ENCODE measurements at regions not wholly inside any gene's neighbourhood (a gene's known extent, or its start where the extent isn't known, plus 50 kb on each side); places are given as distances from the start of the nearest gene placed in this dataset.

GRCh38 chr2:239905884-239906654 lies 119.1 kb downstream of the NDUFA10 start:
- DNase-seq = no peak

DNA sequence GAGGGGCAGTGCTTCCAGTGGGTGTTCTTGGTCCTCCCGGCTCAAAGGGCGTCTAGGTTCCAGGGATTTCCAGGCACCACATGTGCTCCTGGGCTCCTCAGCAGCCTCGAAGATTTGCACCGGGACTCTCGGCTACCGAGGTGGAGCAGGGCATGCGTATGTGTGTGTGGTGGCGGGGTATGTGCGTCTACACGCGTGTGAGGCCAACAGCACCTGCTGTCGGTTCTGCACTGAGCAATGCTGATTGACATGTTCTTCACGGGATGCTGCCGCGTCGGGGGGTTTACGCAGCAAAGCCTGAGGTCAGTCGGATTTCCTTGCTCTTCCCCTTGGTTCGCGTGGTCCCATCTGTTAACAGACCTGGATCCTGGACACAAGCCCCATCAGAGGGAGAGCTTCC lies 119.8 kb downstream of the NDUFA10 start:
- no peak for DNase-seq

- DNase-seq = no peak
Observed at GRCh38 chr2:239904496-239904895, 120.6 kb downstream of the NDUFA10 start.

DNA sequence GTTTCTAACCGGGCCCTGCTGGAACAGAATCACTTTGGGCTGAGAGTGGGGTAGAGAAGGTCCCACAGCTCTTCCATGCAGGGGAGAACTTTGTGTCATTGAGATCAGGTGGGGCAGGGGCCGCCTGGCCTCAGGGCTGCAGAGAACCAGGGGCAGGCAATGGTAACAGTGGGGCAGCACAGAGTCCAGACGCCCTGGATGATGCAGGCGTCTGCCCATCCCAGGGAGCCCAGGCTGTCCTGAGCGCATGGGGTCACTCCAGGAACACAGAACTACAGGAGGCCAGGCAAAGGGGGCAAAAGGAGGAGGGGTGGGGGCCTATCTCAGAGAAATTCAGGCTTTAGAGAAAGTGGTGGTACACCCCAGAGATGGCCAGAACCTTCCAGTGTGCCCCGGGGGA lies 121.3 kb downstream of the NDUFA10 start:
- DNase-seq = no peak

DNA sequence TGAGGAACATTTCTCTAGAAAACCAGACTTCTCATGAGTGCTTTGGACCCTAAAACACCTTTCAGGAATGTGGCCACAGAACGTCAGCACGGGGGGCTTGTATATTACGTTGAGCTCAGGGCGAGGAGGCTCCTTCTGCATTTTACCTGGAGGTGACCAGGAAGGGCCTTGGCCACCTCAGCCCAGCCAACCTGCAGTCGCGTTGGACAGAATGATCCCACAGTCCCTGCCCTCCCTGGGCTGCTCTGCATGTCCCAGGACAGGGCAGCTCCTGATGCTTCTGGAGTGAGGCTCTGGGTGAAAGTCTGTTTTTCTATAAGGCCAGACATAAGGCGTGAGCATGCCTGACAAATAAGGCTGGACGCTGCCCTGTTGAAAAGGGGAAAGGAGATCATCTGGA lies 121.9 kb downstream of the NDUFA10 start:
- no peak for DNase-seq

DNA sequence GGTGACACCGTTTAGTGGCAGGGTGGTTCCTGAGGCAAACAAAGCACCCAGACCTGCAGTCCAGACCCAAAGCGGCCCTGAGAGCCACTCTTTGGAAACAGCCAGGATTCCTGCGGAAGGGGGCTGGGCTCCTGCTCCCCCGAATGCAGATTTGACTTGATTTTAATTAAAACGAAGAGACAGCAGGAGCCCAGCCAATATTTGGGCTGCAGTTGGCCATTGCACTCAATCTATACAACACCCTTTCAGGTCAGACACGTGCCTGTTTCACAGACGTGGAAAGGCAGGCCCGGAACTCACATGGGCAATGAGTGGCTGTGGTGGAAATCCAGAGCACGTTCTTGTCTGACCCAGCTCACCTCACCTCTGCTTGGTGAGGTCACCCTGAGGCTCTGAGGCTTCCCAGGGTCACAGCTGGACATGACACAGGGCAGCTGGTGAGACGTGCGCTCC lies 122.4 kb downstream of the NDUFA10 start:
- DNase-seq = no peak

- no peak for DNase-seq
Observed at GRCh38 chr2:239898292-239898925, 126.7 kb downstream of the NDUFA10 start.

- no peak for DNase-seq
Observed at GRCh38 chr2:239897596-239898235, 127.4 kb downstream of the NDUFA10 start.

DNA sequence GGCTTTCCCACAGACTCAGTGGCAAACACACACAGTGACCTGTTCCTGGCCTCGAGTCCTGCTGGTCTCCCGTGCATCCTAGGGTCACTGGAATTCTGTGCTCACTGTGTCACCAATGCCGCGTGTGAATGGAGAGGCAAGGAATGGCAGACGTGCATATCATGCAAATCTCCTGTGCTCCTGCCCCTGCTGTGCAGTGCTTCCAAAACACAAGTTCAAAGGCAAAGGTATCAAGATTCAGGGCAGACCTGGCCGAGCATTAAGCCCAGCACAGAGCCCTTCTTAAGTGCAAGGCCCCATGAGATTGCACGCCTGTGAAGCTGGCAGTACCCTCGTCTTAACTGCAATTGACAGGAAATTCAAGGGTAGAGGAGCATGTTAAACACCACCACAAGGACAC lies 129.1 kb downstream of the NDUFA10 start:
- no peak for DNase-seq

DNA sequence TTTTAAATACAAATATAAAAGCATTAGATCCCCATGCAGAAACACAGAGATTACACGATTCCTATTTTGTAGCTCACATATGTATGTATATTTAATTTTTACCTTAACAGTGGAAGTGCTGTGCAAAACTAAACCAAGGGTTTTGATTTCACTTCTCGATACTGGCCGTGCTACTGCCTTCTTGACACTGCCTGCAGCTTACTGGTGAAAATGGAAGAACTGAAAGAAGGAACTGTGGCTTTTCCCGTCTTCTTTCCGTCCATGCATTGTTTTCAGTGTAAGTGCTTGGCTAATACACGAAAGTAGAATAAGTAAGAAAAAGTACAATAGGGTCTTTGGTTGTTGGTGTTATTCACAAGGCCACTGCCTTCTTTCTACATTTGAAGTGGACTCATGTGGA lies 129.5 kb downstream of the NDUFA10 start:
- DNase-seq = no peak

GRCh38 chr2:239895116-239895515 lies 130.0 kb downstream of the NDUFA10 start:
- DNase-seq = no peak

GRCh38 chr2:239894276-239894675 lies 130.9 kb downstream of the NDUFA10 start:
- DNase-seq = no peak

GRCh38 chr2:239893236-239893515 lies 132.0 kb downstream of the NDUFA10 start:
- DNase-seq = peak; percentile 4

DNA sequence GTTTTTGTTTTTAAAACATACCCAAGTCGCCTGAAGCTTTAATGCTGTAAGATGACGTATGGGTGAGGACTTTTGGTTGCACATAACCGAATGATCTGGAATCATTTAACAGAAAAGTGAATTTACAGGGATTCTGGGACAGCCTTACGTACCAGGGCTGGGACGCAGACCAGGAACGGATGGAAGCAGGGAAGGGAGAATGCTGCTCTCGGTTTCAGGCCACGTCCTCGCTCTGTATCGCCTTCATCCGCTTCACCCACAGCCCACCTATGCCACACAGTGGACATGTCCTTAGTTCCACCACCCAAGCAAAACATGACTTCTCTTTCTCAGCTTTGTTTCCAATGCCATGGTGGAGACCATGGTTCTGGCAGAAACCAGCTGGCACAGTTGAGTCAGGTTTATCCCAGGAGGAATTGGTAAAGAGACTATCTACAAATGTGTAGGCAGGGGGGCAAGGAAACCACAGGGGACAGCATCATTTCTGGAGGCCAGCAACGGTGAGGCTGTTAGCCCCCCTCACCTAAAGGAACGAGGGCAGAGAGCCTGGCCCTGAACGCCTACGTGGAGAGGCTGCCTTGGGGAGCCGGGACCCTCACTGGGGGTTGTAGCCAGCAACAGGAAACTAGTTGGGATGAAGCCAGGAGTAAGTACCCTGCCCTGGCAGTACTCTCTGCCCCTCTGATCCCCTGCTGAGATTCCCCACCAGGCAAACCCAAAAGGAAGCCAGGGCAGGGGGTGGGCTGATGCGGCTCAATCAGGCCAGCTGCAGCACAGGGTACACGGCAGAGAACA lies 132.5 kb downstream of the NDUFA10 start:
- no peak for DNase-seq

DNA sequence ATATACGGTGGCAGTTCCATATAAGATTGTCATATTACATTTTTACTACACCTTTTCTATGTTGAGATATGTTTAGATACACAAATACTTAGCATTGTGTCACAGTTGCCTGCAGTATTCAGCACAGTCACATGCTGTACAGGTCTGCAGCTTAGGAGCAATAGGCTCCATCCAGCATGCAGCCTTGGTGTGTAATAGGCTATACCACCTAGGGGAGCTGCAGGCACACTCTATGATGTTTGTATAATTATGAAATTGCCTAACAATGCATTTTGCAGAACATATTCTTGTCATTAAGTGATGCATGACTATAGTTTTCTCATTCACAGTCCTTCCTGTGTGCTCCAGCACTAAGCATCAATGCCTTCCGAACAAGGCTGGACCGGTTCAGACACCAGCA lies 133.4 kb downstream of the NDUFA10 start:
- no peak for DNase-seq

DNA sequence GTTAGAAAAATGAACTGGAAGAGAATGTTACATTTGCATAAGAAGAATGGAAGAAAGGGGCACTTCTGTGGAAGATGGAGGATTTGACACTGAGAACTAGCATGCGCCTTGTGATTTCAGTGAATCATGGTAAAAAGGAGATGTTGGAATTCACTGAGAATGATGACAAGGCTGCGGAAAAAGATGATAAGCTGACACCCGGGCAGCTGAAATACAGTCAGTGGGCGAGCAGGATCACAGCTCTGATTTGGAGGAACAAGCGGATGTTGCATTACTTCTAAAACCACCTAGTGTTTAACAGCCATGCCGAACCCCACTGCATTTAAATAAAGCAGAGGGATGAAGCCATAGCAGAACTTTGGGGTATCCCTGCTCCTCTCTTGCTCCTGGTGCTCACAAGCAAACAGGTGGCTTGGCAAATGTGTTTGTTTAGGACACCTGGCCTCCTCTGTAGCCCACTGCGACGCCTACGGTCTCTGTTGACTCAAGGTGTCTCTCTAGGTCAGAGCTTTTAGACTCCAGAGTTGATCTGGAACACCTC lies 134.9 kb downstream of the NDUFA10 start:
- no peak for DNase-seq

DNA sequence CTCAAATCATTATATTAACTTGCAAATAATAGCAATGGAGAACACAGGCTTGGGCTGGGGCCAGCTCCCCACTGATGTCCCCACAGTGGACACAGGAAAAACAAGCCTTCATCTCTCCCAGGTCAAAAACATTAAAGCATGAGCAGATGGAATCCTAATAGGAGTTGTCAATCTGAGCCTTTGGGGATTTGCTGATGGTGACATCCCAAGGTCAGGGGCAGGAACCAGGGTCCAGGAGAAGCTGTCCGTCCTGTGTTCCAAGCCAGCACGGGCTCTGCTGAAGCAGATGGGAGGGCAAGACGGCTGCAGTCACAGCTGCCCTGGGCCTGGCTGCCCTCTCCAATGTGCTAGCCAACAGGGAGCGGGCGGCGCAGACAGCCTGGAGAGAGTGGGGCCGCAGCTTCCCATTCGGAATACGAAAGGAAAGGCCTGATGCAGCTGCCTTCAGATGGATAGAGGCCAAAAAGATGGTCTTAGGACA lies 135.5 kb downstream of the NDUFA10 start:
- no peak for DNase-seq

DNA sequence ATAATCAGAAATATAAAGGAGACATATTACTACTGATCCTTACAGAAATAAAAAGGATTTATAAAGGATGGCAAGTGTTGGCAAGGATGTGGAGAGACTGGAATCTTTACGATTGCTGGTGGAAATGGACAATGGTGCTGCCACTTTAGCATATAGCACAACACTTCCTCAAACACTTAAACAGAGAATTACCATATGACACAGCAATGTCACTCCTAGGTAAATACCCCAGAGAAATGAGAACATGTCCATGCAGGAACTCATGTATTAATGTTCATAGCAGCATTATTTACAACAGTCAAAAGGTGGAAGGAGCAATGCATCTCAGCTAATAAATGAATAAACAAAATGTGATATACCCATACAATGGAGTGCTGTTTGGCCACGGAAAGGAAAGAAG lies 137.5 kb downstream of the NDUFA10 start:
- DNase-seq = no peak

GRCh38 chr2:239886781-239887180 lies 138.4 kb downstream of the NDUFA10 start:
- no peak for DNase-seq

- DNase-seq = no peak
Observed at GRCh38 chr2:239884875-239885274, 140.3 kb downstream of the NDUFA10 start.

DNA sequence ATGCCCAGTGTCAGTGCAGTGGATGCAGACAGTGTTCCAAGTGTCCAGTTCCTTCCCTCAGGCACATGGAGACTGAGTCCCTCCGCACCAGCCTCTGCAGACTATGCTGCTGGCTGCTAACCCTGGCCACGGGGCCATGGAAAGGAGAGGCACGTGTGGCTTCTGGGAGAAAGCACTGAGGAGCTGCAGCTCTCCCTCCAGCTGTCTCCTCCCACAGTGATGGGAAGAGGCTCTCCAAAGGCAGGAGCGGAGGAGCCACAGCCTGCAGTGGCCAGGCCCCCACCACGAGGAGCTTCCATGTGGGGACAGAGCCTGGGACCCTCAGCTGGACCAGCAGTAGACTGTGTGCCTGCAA lies 141.1 kb downstream of the NDUFA10 start:
- DNase-seq = no peak

DNA sequence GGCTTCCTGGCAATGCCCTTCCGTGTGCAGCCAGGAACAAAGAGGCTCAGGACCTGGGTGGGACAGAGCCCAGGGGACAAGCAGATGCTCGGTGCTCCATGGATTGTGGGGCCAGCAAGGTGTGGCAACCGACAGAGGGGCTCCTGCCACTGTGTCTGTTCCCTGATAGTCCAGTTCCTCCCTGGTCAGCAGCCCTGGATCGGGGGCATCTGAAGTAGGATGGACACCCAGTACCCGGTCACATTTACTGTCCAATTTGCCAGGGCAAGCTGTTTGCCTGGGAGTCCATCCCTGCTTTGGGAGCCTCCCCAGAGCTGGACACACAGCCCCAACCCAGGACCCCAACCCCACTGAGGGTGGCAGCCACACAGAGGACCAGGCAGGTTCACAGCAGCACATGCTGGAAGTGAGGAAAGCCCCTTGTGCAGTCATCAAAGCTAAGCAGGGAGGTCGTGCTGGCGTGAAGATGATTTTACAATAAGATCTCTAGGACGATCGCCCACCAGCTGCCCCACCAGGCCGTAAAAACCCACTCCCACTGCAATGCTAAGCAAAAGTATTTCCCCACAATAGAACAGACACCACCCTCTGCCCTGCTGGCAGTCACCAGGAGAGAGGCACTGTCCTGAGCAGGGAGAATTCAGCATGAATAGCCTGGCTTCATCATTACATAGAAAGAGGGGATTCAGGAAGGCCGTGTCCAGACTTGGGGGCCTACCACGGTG lies 141.7 kb downstream of the NDUFA10 start:
- DNase-seq = no peak

GRCh38 chr2:239882781-239883180 lies 142.4 kb downstream of the NDUFA10 start:
- no peak for DNase-seq

Measured in activated CD4-positive, alpha-beta T cell treated with anti-CD3 and anti-CD28 coated beads, Interleukin-2, amount 50 U/mL, for 16 hours (primary cell).